Hematopoietic multipotent progenitor cell treated with erythropoietin and hydrocortisone succinate and interleukin-3 and kit ligand, for 6 days (in vitro differentiated cells): ENCODE measurements at regions not wholly inside any gene's neighbourhood (a gene's known extent, or its start where the extent isn't known, plus 50 kb on each side); places are given as distances from the start of the nearest gene placed in this dataset.
A peak's percentile ranks its signal among the peaks of the same experiment; 100 is the strongest.
"Not testable (repeated sequence)": the region's sequence is repeated elsewhere in the genome, so short reads cannot be mapped to it uniquely, and the experiment has no call there.

ENCODE experiments used
- DNase-seq: peaks from one replicate; pipeline ENCODE4 v3.0.0-alpha.2; 2015

DNA sequence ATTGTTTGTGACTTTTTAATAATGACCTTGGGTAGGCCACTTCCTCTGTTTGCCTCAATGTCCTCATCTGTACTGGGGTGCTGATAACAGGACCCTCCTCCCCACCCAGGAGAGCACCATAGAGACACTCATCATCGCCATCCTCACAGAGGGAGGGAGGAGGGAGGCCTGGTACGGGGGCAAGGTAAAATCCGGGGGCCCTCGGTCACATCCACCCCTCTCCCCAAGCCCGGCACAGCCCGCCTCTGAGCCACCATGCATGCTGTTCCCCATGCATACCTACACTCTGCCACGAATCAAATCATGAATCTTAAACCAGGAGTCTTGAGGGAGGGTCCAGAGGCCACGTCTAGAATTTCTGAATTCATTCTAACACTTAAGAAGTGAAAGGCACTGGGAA lies 74.9 kb upstream of the IQSEC1 start:
- no peak for DNase-seq

DNA sequence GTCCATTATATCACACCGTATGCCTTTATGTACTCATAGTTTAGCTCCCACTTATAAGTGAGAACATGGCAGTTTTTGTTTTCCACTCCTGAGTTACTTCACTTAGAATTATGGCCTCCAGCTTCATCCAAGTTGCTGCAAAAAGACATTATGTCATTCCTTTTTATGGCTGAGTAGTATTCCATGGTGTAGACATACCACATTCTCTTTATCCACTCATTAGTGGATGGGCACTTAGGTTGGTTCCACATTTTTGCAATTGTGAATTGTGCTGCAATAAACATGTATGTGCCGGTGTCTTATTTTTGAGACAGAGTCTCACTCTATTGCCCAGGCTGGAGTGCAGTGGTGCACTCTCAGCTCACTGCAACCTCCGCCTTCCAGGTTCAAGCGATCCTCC lies 74.1 kb upstream of the IQSEC1 start:
- no peak for DNase-seq

DNA sequence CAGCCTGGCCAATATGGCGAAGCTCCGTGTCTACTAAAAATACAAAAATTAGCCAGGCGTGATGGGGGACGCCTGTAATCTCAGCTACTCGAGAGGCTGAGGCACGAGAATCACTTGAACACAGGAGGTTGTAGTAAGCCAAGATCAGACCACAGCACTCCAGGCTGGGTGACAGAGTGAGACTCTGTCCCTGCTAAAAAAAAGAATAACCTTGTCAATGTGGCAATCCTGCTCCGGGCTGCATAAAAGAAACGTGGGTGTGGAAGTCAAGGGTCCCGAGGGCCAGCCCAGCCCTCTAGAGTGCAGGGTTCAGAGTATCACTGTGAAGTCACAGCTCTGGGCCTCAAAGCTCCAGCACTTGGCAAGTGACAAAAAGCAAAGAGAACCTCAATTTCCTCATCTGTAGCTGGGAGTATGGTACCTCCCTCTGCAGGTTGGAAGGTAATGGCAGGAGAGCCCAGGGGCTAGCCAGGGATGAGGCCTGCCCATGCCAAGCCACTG lies 73.5 kb upstream of the IQSEC1 start:
- no peak for DNase-seq

DNA sequence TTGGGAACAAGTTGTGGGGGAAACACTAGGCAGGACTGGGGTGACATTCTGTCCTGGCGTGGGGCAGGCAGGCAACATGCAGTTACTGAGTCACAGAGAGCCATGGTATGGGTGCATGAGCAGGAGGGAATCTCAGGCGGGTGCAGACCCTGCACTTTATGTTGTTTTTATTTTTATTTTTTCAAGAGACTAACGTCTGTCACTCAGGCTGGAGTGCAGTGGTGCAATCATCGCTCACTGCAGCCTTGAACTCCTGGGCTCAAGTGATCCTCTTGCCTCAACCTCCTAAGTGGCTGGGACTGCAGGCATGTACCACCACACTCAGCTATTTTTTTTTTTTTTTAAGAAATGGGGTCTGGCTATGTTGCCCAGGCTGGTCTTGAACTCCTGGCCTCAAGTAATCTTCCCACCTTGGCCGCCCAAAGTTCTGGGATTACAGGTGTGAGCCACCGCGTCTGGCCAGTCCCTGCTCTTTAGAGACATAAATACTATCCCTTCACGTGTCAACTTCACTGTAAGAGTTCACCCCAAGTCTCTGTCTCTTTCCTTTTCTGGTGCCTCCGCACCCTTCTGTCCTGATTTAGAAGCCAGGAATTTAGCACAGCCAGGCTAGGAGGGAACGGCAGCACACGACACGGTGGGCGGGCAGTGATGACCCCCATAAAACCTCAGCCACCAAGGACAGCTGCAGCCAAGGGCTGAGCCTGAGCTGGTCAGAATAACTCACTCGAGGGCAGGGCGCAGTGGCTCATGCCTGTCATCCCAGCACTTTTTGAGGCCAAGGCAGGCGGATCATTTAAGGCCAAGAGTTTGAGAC lies 72.8 kb upstream of the IQSEC1 start:
- DNase-seq = no peak

DNA sequence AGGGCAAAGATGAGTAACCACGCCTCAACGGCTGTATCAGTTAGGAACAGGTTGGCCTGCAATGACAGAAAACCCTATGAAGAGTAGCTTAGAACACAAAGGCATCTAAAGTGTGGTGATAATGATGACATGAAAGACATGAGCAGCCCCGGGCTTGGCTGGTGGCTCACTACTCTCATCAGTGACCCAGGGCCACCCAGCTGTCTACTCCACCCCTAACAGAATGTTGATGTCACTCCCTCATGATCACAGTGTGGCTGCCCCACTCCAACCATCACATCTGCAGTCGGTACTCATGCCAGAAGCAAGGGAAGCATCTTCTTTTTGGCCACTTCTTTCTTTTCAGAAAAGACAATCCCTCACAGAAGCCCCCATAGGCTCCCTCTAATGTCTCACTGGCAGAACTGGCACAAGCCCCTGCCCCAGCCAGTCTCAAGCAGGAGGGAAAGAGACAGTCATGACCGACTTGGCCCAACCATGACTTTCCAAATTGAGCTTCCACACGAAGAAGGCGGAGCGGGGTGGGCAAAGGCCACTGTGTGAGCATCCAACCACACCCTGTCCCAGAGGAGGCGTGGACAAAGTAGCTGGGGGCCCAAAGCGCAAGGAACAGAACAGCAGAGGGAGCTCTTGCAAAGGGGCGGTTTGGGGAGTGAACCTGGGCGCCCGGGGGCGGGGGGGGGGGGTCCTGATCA lies 72.0 kb upstream of the IQSEC1 start:
- DNase-seq = peak; percentile 23

DNA sequence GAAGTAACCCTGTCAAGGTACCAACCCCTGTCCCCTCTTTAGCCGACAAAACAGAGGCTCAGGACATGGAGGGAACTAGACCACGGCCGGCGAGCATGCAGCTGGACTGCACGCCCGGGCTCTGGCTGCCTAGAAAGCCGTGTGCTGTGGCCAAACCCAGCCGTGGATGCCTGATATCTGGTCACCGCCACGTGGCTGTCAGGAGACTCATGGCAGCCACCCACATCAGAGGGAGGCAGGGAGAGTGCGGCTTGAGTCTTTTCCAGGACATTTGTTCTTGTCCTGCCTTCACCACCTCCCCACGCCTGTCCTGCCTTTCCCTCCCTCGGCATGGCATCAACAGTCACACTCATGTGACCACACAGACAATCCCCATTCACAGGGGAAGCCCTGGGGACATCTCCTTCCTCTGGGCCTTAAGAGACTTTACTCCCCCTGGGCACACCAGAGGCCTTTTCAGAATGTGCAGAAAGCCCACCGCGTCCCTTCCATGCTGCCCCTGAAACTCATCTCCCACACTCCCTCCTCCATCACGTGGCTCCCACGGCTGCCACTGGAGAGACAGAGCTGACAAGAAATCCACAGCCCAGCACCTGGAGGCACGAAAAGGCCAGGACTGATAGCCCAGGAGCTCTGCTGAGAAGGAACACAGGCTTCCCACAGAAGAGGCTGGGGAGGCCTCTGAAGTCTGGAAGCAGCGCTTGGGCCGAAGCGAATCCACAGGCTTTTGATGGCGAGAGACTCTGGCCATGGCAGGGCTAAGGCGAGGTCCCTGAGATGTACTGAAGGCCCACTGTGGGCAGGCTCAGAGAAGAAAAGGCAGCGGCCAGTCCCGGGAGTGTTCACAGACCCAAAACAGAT lies 71.2 kb upstream of the IQSEC1 start:
- DNase-seq = no peak

DNA sequence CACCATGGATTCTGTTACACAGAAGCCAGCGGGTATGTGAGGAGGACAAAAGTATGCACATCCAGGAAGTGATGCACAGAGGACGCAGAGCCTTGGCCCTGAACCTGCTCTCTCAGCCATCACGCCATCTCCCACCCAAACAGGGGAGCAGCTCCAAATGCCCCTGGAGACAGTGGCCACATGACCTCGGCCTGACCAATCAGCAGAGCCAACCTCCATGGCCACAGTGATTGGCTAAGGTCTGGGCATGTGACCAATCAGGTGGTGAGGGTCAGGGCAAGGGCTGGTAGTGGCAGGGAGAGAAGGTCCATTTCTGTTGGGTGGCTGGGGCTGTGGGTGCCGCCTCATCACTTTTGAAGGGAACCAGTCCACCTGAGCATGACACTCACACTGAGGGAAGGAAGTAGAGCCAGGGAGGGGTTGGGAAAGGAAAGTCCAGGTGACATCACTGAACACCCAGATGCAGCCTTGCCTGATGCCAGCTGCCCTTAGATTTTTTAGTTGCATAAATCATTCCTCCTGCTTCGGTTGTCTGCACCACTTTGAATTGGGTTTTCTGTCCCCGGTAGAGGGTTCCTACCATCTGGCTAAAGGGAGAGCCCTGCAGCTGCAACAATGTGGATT lies 70.3 kb upstream of the IQSEC1 start:
- DNase-seq = no peak

DNA sequence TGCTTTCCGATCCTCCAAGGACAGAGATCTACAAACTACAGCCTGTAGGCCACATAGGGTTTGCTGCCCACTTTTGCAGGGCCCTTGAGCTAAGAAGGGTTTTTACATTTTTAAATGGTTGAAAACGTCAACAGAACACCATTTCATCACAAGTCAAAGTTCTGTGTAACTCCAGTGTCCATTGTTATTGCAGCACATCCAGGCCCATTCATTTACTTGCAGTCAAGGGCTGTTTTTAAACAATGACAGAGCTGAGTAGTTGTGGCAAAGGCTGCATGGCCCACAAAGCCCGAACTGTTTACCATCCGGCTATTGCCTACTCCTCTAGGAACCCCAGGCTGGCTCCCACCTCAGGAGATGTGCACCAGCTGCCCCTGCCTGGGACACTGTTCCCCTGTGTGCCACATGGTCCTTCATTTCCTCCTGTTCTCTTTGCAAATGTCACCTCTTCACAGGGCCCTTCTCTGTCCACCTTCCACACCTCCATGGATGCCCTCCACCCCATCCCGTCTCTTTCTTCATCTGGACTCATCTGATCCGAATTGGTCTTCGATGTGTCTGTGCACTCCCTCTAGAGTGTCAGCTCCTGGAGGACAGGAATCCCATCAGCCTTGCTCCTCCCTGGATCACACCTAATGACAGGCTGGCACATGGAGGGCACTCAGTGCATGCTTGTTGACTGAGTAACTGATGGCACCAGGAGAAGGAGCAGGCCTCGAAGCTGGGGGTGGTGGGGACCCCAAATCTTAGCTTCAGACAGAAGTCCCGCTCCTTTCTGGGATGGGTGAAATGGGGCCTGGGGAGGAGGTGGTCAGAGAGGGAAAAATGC lies 69.5 kb upstream of the IQSEC1 start:
- DNase-seq = no peak

DNA sequence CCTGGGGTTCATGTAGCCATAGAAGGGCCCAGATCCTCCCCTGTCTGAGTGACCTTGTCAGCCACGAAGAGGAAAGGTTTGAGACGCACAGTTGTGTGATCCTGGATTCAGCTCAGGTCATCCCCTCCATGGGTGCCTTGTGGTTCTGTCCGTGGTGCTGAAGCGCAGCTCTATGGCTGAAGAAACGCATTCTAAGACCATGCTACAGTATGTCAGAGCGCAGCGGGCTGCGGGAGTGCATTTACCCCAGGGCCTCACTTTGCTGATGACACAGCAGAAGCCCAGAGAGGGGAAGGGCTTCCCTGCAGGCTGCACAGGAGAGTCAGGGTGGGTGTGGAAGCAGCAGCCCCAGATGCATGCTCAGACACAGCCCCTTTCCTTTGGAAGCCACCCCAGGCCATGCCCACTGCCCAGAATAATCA lies 68.8 kb upstream of the IQSEC1 start:
- DNase-seq = peak; percentile 81

DNA sequence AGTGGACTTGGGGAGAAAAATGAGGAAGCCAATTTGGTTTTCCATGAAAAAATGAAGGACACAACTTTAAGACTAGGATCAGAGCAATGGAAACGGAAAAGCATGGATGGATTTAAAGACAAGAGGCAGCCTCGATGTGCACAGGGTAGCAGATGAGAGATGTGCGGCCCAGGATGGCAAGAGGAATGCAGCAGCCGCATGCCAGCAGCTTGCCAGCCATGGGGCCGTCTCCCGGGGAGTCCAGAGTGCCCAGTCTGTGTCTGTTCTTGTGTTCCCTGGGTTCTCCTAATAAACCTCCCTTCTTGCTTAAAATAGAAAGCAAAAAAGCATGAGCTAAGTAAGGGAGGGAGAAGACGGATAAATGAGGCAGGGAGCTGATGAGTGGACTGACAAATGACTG lies 68.0 kb upstream of the IQSEC1 start:
- DNase-seq = no peak

DNA sequence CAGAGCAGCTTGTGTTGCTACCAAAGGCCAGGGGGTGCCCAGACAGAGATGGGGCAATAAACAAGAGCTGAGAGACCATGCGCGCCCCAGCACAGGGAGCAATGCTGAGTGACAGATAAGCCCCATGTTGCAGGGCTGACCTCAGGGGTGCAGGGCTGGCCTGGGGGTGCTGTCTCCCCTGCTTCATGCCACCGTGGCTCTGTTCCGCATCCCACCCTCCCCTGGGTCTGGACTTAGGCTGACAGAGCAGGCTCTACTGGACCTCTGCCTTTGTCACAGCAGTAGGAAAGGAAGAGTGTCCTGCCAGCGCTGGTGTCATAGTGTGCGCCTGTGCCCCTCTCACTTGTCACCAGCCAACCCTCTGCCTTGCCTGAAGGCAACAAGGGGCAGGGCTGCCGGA lies 67.4 kb upstream of the IQSEC1 start:
- DNase-seq = no peak

DNA sequence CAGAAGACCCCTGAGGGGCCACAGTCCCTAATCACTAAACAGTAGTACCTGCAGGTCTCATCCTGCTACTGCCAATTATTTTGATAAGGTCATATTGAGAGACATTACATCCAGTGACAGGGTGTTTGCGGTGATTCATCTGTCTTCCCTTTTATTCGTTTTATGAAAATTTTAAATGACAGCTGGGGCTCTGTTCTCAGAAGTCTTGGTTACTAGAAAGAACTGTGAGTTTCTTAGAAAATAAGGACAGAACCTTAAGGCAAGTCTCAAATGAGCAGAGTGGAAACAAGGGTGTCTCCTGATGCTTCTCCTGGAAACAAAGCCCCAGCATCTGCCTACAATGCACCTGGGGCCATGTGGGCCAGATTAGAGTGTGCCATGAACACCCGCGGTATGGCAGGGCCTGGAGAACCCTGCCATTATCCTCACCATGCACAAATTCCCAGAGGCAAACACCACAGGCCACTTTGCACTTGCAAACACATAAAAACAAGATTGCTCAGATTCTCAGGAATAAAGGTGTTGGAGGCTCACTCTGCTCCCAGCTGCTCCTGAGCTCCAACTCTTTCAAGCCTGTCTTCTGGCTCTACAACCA lies 66.3 kb upstream of the IQSEC1 start:
- no peak for DNase-seq

DNA sequence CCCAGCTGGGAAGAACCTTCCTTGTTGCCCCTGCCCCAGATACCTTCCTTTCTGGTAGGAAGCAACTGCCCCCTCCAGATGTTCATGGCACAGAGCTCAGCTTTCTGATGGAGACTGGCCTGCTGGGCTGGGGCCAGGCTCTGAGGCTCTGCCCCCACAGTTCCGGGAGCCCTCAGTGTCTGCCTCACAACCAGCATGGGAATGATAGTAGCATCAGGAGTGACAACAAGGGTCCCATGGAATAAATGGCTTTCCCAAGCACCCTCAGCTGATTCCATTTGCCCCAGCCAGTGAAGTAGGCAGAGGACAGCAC lies 65.6 kb upstream of the IQSEC1 start:
- DNase-seq = no peak

DNA sequence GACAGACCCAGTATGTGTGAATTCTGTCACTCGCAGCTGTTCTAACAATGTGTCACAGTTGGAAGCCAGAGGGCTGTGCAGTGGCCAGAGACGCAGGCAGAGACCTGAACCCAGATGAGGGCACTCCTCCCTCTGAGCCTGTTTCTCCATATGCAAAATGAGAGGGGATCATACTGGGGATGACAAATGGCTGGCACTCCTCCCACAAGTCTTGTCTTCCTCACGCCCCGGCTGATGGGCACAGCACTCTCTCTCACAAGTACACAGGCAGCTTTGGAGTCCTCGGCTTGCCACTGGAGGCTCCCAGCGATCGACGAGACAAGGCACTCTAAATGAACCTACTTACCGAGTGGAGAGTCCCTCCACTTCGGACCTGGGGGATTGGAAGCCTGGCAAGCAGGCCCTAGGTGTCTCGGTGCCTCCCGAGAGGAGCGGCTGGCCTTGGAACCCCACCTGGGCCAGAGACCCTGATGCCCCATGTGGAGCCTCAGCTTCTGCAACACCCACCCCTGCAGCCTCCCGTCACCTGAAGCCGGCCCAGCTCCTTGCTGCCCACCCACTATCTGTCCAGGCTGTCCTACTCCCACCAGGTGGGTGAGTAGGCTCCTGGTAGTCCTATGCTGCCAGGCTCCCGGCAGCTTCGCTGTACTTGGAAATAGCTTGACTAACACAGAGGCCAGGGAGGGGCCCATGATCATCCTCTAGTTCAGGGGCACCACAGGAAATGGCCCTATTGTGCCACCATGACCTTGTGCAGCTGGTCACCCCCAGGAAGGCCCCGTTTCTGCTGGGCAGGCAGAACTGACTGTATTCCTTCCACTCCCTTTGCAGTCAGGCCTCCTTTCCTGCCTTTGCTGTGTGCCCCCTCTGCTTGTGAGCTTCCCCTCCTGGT lies 65.0 kb upstream of the IQSEC1 start:
- DNase-seq = no peak

DNA sequence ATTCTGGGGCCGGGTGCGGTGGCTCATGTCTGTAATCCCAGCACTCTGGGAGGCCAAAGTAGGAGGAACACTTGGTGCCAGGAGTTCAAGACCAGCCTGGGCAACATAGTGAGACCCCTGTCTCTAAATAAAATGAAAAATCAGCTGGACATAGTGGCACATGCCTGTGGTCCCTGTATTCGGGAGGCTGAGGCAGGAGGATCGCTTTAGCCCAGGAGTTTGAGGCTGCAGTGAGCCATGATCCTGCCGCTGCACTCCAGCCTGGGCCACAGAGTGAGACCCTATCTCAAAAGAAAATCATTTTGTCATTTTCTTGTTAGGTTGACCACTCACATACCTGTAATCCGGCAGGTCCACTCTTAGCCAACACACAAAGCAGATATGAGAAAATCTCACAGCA lies 63.6 kb upstream of the IQSEC1 start:
- not testable (repeated sequence) for DNase-seq

DNA sequence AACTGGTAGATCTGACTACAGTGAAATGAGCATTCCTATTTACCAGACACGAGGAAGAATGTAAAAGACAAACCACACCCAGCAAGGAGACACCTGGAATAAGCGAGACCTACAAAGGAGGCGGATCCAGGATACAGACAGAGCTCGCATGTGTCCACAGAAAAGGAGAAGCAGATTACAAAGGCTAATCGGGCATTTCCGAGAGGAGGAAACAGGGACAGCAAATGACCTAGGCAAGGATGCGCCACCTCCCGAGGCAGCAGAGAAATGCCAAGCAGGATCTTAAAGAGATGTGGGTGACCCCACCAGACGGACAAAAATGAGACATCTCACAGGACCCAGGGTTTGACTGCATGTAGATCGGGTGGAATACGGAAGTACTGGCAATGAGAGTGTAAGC lies 63.2 kb upstream of the IQSEC1 start:
- DNase-seq = no peak

DNA sequence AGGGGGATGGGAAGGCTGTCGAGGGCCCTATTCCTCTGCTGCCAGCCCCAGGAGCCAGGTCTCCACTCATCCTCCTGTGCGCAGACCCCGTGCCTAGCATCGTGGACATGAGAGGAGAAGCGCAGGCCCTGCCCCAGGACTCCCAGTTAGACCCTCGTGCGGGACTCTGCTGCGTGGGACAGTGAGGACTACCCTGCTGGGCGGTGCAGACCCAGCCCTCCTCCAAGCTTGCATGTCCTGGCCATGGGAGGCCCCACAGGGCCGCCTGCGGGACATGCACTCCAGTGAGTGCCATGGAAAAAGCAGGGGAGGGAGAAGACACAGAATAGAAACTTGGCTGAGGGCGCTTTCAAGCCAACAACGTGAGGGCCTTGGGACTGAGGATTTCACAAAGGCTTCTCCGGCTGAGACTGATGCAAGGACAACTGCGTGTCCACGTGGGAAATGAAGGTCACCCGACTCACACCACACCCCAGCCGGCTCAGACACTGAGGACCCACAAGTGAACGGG lies 62.6 kb upstream of the IQSEC1 start:
- no peak for DNase-seq

DNA sequence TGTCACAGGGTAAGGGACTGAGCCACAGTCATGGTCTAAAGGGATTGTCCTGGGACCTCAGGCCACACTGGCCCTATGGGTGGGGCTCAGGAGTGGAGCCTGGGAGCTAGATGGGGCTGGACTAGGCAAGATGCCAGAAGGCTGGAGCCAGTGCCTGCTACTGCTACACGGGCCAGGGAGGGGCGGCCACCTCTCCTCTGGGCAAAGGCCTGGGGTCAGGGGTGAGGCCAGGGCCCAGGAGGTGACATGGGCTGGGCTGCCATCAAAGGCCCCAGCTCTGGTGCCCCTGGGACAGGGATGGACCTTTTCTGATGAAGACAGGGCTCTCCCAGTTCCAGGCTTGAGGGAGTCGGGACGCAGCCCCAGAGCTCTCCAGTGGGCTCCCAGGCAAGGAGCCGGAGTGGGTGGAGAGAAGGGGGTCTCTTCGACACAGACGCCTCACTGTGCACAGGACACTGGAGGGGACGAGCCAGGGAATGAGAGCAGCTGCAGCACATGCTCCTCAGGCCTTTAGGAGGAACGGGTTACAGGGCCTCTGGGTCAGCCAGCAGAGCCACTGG lies 62.1 kb upstream of the IQSEC1 start:
- DNase-seq = no peak

DNA sequence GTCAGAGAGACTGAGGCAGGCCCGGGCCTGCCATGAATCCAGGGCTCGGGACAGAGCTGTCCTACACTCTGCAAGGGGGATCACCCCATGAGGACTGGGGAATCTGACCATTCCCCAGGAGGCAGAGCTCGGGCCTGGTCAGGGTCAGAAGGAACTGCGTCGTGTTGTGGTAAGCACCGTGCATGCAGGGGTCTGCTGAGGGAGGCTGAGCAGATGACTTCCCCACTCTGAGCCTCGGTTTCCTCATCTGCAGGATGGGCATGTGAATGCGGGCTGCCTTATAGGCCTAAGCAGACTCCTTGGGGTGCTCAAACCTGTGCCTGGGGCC lies 61.6 kb upstream of the IQSEC1 start:
- DNase-seq = no peak

DNA sequence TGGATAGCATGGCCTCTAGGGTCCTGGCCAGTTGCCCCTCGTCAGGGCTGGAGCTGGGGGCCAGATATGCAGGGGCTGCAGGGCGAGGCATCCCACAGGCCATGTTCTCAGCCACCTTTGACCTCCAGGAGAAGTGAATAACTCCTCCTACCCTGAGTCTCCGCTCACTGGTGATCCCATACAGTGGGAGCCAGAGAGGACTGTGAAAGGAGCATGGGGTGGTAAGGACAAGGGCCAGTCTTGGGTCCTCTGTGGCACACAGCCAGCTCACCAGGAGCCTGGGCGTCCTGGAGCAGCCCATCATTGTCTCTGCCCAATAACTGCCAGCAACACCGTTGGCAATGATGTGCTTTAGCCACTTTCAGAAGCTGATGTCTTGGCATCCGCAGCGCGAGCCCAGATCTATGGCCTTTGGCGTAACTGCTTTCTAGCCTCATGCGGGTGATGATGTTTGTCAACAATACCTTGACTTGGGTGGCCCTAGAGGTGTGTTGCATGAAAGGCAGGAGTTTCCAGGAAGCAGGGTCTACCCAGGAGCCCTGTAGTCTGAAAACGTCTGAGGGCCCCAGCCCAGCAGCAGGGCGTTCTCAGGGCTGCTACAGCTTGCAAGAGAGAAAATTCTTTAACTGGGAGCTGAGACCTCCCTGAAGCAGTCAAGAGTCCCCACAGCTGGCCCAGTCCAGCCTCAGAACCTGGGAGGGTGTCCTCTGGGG lies 61.1 kb upstream of the IQSEC1 start:
- DNase-seq = no peak
